ENCODE measurements at regions not wholly inside any gene's neighbourhood (a gene's known extent, or its start where the extent isn't known, plus 50 kb on each side); places are given as distances from the start of the nearest gene placed in this dataset.

- TF ChIP-seq POLR2A (IDR thresholded peaks at IDR 0.05): no peak
- TF ChIP-seq, protein P1, sequence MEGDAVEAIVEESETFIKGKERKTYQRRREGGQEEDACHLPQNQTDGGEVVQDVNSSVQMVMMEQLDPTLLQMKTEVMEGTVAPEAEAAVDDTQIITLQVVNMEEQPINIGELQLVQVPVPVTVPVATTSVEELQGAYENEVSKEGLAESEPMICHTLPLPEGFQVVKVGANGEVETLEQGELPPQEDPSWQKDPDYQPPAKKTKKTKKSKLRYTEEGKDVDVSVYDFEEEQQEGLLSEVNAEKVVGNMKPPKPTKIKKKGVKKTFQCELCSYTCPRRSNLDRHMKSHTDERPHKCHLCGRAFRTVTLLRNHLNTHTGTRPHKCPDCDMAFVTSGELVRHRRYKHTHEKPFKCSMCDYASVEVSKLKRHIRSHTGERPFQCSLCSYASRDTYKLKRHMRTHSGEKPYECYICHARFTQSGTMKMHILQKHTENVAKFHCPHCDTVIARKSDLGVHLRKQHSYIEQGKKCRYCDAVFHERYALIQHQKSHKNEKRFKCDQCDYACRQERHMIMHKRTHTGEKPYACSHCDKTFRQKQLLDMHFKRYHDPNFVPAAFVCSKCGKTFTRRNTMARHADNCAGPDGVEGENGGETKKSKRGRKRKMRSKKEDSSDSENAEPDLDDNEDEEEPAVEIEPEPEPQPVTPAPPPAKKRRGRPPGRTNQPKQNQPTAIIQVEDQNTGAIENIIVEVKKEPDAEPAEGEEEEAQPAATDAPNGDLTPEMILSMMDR (IDR thresholded peaks at IDR 0.05): no peak
- H3K36me3 ChIP-seq: no peaks in the 10 kb centered on the region
- no peak overlapping the region for H3K27ac ChIP-seq
- intact Hi-C loops (cut with DNase I): no loop called here
- peaks cover 0 to 5% of the 10 kb centered on the region in 2 donors for H3K4me1 ChIP-seq
- WGBS, 2 donors: 82 to 84% methylated on average over 4 of the region's 4 CpGs
- DNase-seq: no peak
- no peak overlapping the region for H3K4me3 ChIP-seq (replicated peaks in 1 of 3)
- H3K9me3 ChIP-seq: no peaks in the 10 kb centered on the region
- H3K27me3 ChIP-seq: no peaks in the 10 kb centered on the region
Measured at GRCh38 chr1:63717511-63718065, 56.2 kb upstream of the ROR1 start.

DNA sequence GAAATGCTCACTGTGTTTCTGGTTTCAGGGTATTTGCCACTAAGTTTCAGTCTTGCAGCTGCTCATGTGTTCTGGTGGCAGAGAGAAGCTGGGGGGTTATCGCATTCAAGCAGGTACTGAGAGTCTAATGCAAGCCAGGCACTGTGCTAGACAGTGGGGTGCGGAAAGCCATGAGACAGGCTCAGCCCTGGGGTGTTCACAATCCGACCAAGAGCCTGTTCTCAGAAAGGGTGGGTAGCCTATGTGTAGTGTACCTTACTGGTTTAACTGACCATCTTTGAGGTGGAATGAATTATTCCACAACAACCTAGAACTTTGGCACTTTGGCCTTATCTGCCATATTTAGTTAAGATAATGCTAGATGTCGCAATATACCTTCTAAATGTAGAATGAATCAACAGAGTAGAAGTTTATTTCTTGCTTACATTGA lies 55.3 kb upstream of the ROR1 start:
- 98 to 99% methylated on average over 4 of the region's 4 CpGs for WGBS, 2 donors

DNA sequence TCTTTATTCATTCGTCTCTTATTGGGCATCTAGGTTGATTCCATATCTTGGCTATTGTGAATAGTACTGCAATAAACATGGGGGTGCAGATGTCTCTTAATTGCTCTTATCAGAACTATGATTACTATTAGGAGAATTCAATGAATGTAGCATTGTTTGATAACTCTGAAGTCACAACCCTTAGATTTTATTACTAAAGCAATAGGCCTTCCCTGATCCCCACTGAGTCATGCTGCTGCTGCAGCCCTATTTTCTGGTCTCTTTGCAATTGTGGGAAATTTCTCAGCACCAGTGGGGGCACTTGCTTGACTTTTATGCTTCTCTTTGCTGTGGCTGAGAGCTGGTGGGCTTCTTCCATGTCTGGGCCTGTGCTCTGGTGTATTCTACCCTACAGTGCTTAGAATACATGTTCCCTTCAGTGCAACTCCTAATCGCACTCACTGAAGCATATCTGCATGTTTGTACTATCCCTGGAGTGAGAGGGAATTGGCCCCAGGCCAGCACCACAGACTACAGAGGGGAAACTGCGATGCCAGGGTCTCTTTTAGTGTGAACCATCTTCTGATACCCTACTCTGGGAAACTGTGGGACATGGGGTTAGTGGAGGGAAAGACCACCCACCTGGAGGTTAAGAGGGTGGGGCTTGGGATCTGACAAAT lies 52.2 kb upstream of the ROR1 start:
- no peaks in the 10 kb centered on the region for H3K27me3 ChIP-seq
- intact Hi-C loops (cut with DNase I): no loop called here
- H3K27ac ChIP-seq: no peak overlapping the region
- H3K9me3 ChIP-seq: no peaks in the 10 kb centered on the region
- DNase-seq: peak; percentile 52 to 68
- WGBS, 2 donors: 41 to 48% methylated on average over 3 of the region's 3 CpGs
- H3K4me1 ChIP-seq: peaks cover 0 to 5% of the 10 kb centered on the region in 2 donors
- TF ChIP-seq, protein P1 (IDR thresholded peaks at IDR 0.05): no peak
- no peak for TF ChIP-seq POLR2A (IDR thresholded peaks at IDR 0.05)
- H3K36me3 ChIP-seq: no peaks in the 10 kb centered on the region
- no peak overlapping the region for H3K4me3 ChIP-seq (replicated peaks in 1 of 3)

More for the DNA sequence above, 55.3 kb upstream of the ROR1 start:
- H3K36me3 ChIP-seq: no peaks in the 10 kb centered on the region
- H3K27ac ChIP-seq: no peak overlapping the region
- no peaks in the 10 kb centered on the region for H3K27me3 ChIP-seq
- H3K4me3 ChIP-seq (replicated peaks in 1 of 3): no peak overlapping the region
- intact Hi-C loops (cut with DNase I): no loop called here
- TF ChIP-seq POLR2A (IDR thresholded peaks at IDR 0.05): no peak
- TF ChIP-seq, protein P1 (IDR thresholded peaks at IDR 0.05): no peak
- no peak for DNase-seq
- H3K9me3 ChIP-seq: no peaks in the 10 kb centered on the region
- peaks cover 0 to 5% of the 10 kb centered on the region in 2 donors for H3K4me1 ChIP-seq

GRCh38 chr1:63723602-63724001 lies 50.2 kb upstream of the ROR1 start:
- H3K27me3 ChIP-seq: no peaks in the 10 kb centered on the region
- no peak overlapping the region for H3K4me3 ChIP-seq (replicated peaks in 1 of 3)
- no peak for DNase-seq
- no peaks in the 10 kb centered on the region for H3K36me3 ChIP-seq
- H3K4me1 ChIP-seq: peaks cover 0 to 5% of the 10 kb centered on the region in 2 donors
- no peaks in the 10 kb centered on the region for H3K9me3 ChIP-seq
- no peak overlapping the region for H3K27ac ChIP-seq
- intact Hi-C loops (cut with DNase I): no loop called here
- TF ChIP-seq, protein P1 (IDR thresholded peaks at IDR 0.05): no peak
- no peak for TF ChIP-seq POLR2A (IDR thresholded peaks at IDR 0.05)
- 51 to 55% methylated on average over 3 of the region's 3 CpGs for WGBS, 2 donors
